ENCODE measurements at regions not wholly inside any gene's neighbourhood (a gene's known extent, or its start where the extent isn't known, plus 50 kb on each side); places are given as distances from the start of the nearest gene placed in this dataset.

DNA sequence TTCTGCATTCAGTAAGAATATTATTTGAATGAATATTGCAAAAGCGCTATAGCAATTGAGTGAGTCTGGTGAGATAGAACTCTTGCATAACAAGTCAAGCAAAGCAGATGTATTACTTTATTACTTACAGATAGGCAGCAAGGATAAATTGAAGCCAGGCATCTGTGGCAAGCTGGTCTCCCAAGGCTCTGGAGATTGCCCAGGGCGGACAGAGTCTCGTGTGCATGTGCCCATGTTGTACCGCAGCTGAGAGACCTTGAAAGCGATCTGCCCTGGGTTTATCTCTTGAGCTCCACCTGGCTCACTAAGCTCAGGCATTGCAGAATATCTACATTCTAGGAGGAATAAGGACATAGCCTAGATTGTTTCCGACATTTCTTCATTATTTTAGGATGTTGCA lies 591.6 kb downstream of the ISL1 start:
- Histone ChIP-seq H3K23me2 (ENCODE audit: low read depth, low read length) (no peaks in the 10 kb centered on the region), H4K91ac (replicated peaks; ENCODE audit: insufficient read length, low read length) (no peak overlapping the region), H3K4ac (replicated peaks; ENCODE audit: insufficient read length, low read depth, low read length) (no peak overlapping the region), H2AFZ (ENCODE audit: low read length) (no peak overlapping the region), H2BK5ac (ENCODE audit: low read depth, low read length) (no peak overlapping the region), H4K8ac (ENCODE audit: extremely low read depth, insufficient read depth, low read length) (no peak overlapping the region), H2AK5ac (ENCODE audit: low read depth, low read length) (no peak overlapping the region), H3K79me1 (ENCODE audit: low read depth, low read length) (no peaks in the 10 kb centered on the region), H3K4me3 (ENCODE audit: extremely low read depth in 1 of 4, insufficient read depth in 2 of 4, low read depth in 3 of 4, low read length in 4 of 4) (no peak overlapping the region), H3K9ac (replicated peaks in 1 of 4; ENCODE audit: extremely low read depth in 1 of 4, low read depth in 3 of 4, low read length in 3 of 4) (no peak overlapping the region), H2BK120ac (replicated peaks; ENCODE audit: low read depth, low read length) (no peak overlapping the region), H2BK12ac (ENCODE audit: low read depth, low read length) (no peak overlapping the region), H3K4me1 (replicated peaks in 1 of 4; ENCODE audit: control insufficient read depth in 3 of 4, insufficient read depth in 4 of 4, low read length in 3 of 4) (no peaks in the 10 kb centered on the region), H3K27me3 (replicated peaks in 1 of 4; ENCODE audit: control insufficient read depth in 3 of 4, extremely low read depth in 1 of 4, insufficient read depth in 3 of 4, low read length in 3 of 4) (no peaks in the 10 kb centered on the region), H3K9me3 (ENCODE audit: insufficient read depth in 2 of 2, low read depth in 1 of 2, low read length in 1 of 2) (no peaks in the 10 kb centered on the region), H3K36me3 (ENCODE audit: control insufficient read depth in 2 of 4, insufficient read depth in 4 of 4, low read length in 3 of 4) (no peaks in the 10 kb centered on the region), H3K56ac (replicated peaks; ENCODE audit: insufficient read length, low read depth, low read length) (no peak overlapping the region), H4K20me1 (replicated peaks in 1 of 2; ENCODE audit: control insufficient read depth in 1 of 2, insufficient read depth in 2 of 2, low read length in 2 of 2) (no peaks in the 10 kb centered on the region), H3K18ac (ENCODE audit: extremely low read depth, low read length) (no peak overlapping the region), H2BK20ac (ENCODE audit: low read length) (no peak overlapping the region), H3K14ac (ENCODE audit: insufficient read length) (no peak overlapping the region), H3K23ac (ENCODE audit: insufficient read length) (no peak overlapping the region), H2BK15ac (ENCODE audit: low read length) (no peak overlapping the region), H3K79me2 (ENCODE audit: control insufficient read depth in 1 of 2, insufficient read depth in 2 of 2, low read length in 2 of 2) (no peaks in the 10 kb centered on the region), H3K4me2 (ENCODE audit: insufficient read depth in 1 of 2, low read depth in 2 of 2, low read length in 2 of 2) (no peak overlapping the region), H4K5ac (ENCODE audit: insufficient read length, low read depth, low read length) (no peak overlapping the region), H3K27ac (ENCODE audit: low read depth, low read length) (no peak overlapping the region)
- 92% methylated on average over 6 of the region's 6 CpGs; no CpG with 5 or more reads in 1 of the 2 experiments for WGBS, 2 experiments (ENCODE audit: extremely low coverage in 1 of 2, insufficient coverage in 1 of 2, insufficient read length in 1 of 2, insufficient replicate concordance in 2 of 2, low coverage in 1 of 2, low lambda C conversion rate in 2 of 2, missing lambda C conversion rate in 1 of 2)
- ChIA-PET POLR2A (ENCODE audit: partially characterized antibody) (no interaction called here), CTCF (ENCODE audit: partially characterized antibody) (no interaction called here)
- no peak for DNase-seq (ENCODE audit: low read depth in 1 of 2, low spot score in 2 of 2)
- TF ChIP-seq SP2 (IDR thresholded peaks at IDR 0.05; ENCODE audit: low read length) (no peak), POLR2A (IDR thresholded peaks at IDR 0.05; ENCODE audit: control extremely low read depth in 1 of 2, low read depth in 2 of 2, low read length in 2 of 2) (no peak), SUZ12 (IDR thresholded peaks at IDR 0.05; ENCODE audit: low read length) (no peak), SP1 (IDR thresholded peaks at IDR 0.05; ENCODE audit: low read depth, low read length) (no peak), CEBPB (IDR thresholded peaks at IDR 0.05; ENCODE audit: low read depth, low read length) (no peak), NRF1 (IDR thresholded peaks at IDR 0.05; ENCODE audit: low read depth, low read length) (no peak), BACH1 (IDR thresholded peaks at IDR 0.05; ENCODE audit: low read length) (no peak), SIRT6 (IDR thresholded peaks at IDR 0.05; ENCODE audit: low read length) (no peak), KDM1A (IDR thresholded peaks at IDR 0.05; ENCODE audit: borderline replicate concordance, low read length) (no peak)
- FAIRE-seq, result no peak
